HG03175 (cell line): ENCODE measurements at regions not wholly inside any gene's neighbourhood (a gene's known extent, or its start where the extent isn't known, plus 50 kb on each side); places are given as distances from the start of the nearest gene placed in this dataset.
"Not testable (repeated sequence)": the region's sequence is repeated elsewhere in the genome, so short reads cannot be mapped to it uniquely, and the experiment has no call there.

Experiments used
- ATAC-seq: cut with Tn5 transposase; IDR thresholded peaks from one replicate; pipeline ENCODE4 v1.9.1; 2021; ENCODE audit warnings: mild to moderate bottlenecking, moderate library complexity; ENCODE audit not compliant: unreplicated experiment

DNA sequence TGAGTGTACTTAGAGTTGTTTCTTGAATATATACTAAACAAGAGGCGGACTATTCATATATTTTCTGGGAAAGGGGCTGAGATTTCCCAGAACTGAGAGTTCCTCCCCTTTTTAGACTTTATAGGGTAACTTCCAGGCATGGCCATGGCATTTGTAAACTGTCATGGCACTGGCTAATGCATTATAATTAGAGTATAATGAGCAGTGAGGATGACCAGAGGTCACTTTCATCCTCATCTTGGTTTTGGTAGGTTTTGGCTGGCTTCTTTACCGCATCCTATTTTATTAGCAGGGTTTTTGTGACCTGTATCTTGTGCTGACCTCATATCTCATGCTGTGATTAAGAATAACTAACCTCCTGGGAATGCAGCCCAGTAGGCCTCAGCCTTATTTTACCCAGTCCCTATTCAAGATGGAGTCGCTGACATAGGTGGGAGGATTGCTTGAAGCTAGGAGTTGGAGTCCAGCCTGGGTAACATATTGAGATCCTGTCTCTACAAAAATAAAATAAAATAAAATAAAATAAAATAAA, 91.4 kb downstream of the MOBP start:
- ATAC-seq, result no peak

GRCh38 chr3:39559543-39559942, 92.1 kb downstream of the MOBP start:
- ATAC-seq, result no peak

DNA sequence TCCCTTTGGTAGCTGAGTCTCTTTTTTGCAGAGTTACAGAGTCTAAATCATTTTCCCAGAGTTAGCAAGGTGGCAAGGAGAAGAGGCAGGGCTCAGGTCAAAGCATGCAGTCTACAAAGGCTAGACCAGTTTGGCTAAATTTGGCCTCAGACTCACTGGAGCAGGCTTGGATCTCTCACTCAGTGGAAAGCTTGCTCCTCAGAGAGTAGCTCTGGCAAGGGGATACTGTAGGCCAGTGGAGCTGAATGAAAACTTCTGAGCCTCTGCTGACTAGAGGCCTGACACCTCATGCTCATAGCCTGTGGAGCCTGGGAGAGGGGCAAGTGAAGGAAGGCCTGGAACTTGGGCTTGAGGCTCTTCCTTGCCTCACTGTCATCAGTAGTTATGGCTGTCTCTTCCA, 101.0 kb downstream of the MOBP start:
- no peak for ATAC-seq

DNA sequence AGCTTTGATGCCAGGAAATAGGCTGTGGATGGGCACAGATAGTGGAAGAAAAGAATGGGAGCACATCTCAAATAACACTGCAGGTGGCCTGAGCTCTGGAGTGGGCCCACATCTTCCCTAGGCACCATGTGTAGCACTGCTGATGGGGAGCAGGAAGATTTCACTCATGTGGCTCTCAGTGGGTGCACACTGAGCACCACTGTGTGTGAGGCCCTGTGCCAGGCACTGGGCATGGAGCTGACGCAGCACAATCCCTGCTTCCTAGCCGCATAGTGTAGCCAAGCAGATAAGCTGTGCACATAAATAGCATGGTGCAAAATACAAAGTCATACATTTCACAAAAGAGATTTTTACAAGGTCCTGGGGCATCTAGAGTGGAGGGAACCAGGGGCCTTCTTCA, 101.6 kb downstream of the MOBP start:
- ATAC-seq, result no peak

DNA sequence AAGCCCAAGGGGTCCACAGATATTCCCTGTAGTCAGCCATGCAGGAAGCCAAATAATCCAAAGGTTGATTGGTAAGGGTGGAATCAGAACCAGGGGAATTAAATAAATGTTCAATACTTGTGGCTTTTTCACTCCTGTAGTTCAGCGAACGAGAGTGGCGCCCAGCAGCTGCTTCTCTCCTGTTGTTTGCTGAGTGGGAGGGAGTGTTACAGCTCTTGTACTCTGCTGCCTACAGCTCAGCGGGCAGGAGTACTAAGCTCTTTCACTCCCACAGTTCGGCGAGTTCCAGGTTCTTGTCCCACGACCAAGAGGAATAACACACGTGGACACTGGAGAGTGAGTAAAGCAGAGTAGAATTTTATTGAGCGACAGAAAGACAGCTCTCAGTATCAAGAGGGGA, 105.9 kb downstream of the MOBP start:
- no peak for ATAC-seq

GRCh38 chr3:39577541-39577940, 110.1 kb downstream of the MOBP start:
- ATAC-seq, result no peak

- not testable (repeated sequence) for ATAC-seq
Measured at GRCh38 chr3:39586215-39586614, 118.7 kb downstream of the MOBP start.

GRCh38 chr3:39587113-39587512, 119.6 kb downstream of the MOBP start:
- no peak for ATAC-seq

DNA sequence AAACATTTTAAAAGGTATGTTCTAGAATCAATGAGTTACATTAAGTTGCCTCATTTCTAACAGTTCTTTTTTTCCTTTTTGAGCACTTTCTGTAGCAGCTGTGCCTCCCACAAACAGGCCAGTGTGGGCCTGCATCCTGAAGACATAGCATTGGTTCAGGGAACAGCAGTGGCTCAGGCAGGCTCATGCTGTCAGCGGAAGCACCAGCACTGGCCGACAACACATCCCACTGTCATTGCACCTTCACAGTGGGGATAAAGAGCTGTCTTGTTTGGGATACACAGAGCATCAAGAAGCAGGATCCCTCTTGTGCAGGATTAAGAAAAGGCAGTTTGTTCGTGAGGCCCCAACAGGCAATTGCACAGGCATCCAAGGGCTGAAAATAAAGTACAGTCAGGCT, 123.3 kb downstream of the MOBP start:
- no peak for ATAC-seq

GRCh38 chr3:39592311-39593050, 125.0 kb downstream of the MOBP start:
- no peak for ATAC-seq

- ATAC-seq, result no peak
Measured at GRCh38 chr3:39593341-39593740, 125.9 kb downstream of the MOBP start.

DNA sequence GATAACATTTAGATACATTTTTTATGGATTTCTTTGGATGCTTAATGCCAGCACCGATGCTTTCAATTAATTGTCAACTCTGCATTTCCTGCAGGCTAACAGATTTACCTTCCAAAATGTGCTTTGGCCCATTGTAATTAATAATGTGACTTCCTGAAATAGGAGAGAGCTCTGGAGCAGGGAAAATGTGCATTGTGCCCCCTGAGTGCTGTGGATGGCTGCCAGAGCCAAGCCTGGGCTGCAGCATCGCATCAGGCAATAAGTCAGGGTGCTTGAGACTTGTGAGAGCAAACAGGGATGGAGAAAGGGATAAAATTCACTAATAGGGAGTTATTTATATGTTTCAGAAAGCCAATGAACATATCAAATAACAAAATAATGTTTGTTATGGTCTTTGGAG, 133.8 kb downstream of the MOBP start:
- ATAC-seq, result no peak

GRCh38 chr3:39605837-39606236, 138.4 kb downstream of the MOBP start:
- no peak for ATAC-seq

DNA sequence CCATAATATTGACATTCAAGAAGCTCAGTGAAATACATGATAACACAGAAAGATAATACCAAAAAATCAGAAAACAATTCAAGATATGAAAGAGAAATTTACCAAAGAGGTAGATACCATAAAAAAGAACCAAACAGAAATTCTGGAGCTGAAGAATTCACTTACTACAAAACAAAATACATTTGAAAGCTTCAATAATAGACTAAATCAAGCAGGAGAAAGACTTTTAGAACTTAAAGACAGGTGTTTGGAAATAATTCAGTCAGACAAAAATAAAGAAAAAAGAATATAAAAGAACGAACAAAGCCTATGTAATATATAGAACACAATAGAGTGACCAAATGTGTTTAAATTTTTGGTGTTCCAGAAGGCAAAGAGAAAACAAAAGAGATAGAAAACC, 158.7 kb downstream of the MOBP start:
- no peak for ATAC-seq

GRCh38 chr3:39631136-39631535, 163.7 kb downstream of the MOBP start:
- ATAC-seq, result no peak

GRCh38 chr3:39637807-39638206, 170.3 kb downstream of the MOBP start:
- ATAC-seq, result no peak

GRCh38 chr3:39638301-39638700, 170.8 kb downstream of the MOBP start:
- no peak for ATAC-seq

- no peak for ATAC-seq
Measured at GRCh38 chr3:39639344-39640236, 169.8 kb upstream of the MYRIP start.

- no peak for ATAC-seq
Measured at GRCh38 chr3:39641274-39641673, 168.1 kb upstream of the MYRIP start.

GRCh38 chr3:39644176-39644575, 165.2 kb upstream of the MYRIP start:
- no peak for ATAC-seq

DNA sequence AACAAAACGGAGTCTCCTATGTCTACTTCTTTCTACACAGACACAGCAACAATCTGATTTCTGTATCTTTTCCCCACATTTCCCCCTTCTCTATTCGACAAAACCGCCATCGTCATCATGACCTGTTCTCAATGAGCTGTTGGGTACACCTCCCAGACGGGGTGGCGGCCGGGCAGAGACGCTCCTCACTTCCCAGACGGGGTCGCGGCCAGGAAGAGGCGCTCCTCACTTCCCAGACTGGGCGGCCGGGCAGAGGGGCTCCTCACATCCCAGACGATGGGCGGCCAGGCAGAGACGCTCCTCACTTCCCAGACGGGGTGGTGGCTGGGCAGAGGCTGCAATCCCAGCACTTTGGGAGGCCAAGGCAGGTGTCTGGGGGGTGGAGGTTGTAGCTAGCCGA, 158.2 kb upstream of the MYRIP start:
- not testable (repeated sequence) for ATAC-seq
